Immature natural killer cell (primary cell): ENCODE measurements at regions not wholly inside any gene's neighbourhood (a gene's known extent, or its start where the extent isn't known, plus 50 kb on each side); places are given as distances from the start of the nearest gene placed in this dataset.
"Not testable (repeated sequence)": the region's sequence is repeated elsewhere in the genome, so short reads cannot be mapped to it uniquely, and the experiment has no call there.

ENCODE experiments used
- DNase-seq, 3 donors: peaks; one replicate each; pipeline ENCODE4 v3.0.0; 2022; ENCODE audit warnings: mixed read lengths in 1 of 3
- H3K27ac Mint-ChIP-seq, 6 donors: one replicate each; pipeline ENCODE4 v1.8.0; 2020; ENCODE audit warnings: mixed read lengths in 6 of 6, mild to moderate bottlenecking in 5 of 6, inconsistent platforms in 4 of 6, moderate library complexity in 3 of 6
- H3K27me3 Mint-ChIP-seq, 3 donors: one replicate each; pipeline ENCODE4 v1.8.0; 2020 to 2021; ENCODE audit warnings: low read depth in 3 of 3, mild to moderate bottlenecking in 3 of 3, mixed read lengths in 3 of 3, moderate library complexity in 3 of 3, inconsistent platforms in 1 of 3
- H3K36me3 Mint-ChIP-seq, 3 donors: one replicate each; pipeline ENCODE4 v1.8.0; 2020; ENCODE audit warnings: mixed read lengths in 3 of 3, inconsistent platforms in 2 of 3, mild to moderate bottlenecking in 2 of 3
- H3K4me1 Mint-ChIP-seq, 2 donors: one replicate each; pipeline ENCODE4 v1.8.0; 2020; ENCODE audit warnings: inconsistent platforms in 2 of 2, mild to moderate bottlenecking in 2 of 2, mixed read lengths in 2 of 2, moderate library complexity in 1 of 2
- H3K4me3 Mint-ChIP-seq, 5 donors: one replicate each; pipeline ENCODE4 v1.8.0; 2020; ENCODE audit warnings: mild to moderate bottlenecking in 5 of 5, mixed read lengths in 5 of 5, inconsistent platforms in 3 of 5, moderate library complexity in 3 of 5
- H3K9me3 Mint-ChIP-seq, 6 donors: one replicate each; pipeline ENCODE4 v1.8.0; 2020; ENCODE audit warnings: mild to moderate bottlenecking in 6 of 6, mixed read lengths in 6 of 6, inconsistent platforms in 4 of 6, moderate library complexity in 3 of 6

GRCh38 chr3:110344897-110345767, 726.5 kb upstream of the NECTIN3 start:
- H3K9me3 Mint-ChIP-seq, result peaks cover 0 to 3% (median 0%) of the 10 kb centered on the region in 6 donors
- no peaks in the 10 kb centered on the region for H3K36me3 Mint-ChIP-seq
- no peaks in the 10 kb centered on the region for H3K4me1 Mint-ChIP-seq
- H3K27ac Mint-ChIP-seq, result no peak overlapping the region
- DNase-seq, result no peak
- H3K27me3 Mint-ChIP-seq, result peaks cover 0 to 1% (median 0%) of the 10 kb centered on the region in 3 donors
- H3K4me3 Mint-ChIP-seq, result no peak overlapping the region

- H3K27ac Mint-ChIP-seq, result no peak overlapping the region
- DNase-seq, result no peak
- no peaks in the 10 kb centered on the region for H3K4me1 Mint-ChIP-seq
- peaks cover 0 to 4% (median 0%) of the 10 kb centered on the region in 6 donors for H3K9me3 Mint-ChIP-seq
- no peaks in the 10 kb centered on the region for H3K36me3 Mint-ChIP-seq
- H3K4me3 Mint-ChIP-seq, result no peak overlapping the region
- H3K27me3 Mint-ChIP-seq, result peaks cover 0 to 2% (median 0%) of the 10 kb centered on the region in 3 donors
These were observed 722.3 kb upstream of the NECTIN3 start for GRCh38 chr3:110349295-110349694.

GRCh38 chr3:110352841-110353604, 718.6 kb upstream of the NECTIN3 start:
- Mint-ChIP-seq H3K27ac (no peak overlapping the region), H3K4me3 (no peak overlapping the region)

GRCh38 chr3:110362751-110363150, 708.9 kb upstream of the NECTIN3 start:
- Mint-ChIP-seq H3K36me3 (no peaks in the 10 kb centered on the region), H3K27ac (no peak overlapping the region), H3K27me3 (peaks cover 0 to 2% (median 1%) of the 10 kb centered on the region in 3 donors), H3K4me3 (no peak overlapping the region), H3K4me1 (peaks cover 0 to 5% of the 10 kb centered on the region in 2 donors), H3K9me3 (peaks cover 0 to 6% (median under 1%) of the 10 kb centered on the region in 6 donors)
- no peak for DNase-seq

More at GRCh38 chr3:110352841-110353604, 718.6 kb upstream of the NECTIN3 start:
- no peaks in the 10 kb centered on the region for H3K36me3 Mint-ChIP-seq
- no peaks in the 10 kb centered on the region for H3K4me1 Mint-ChIP-seq
- DNase-seq, result no peak
- H3K9me3 Mint-ChIP-seq, result peaks cover 0 to 9% (median 2%) of the 10 kb centered on the region in 6 donors
- H3K27me3 Mint-ChIP-seq, result peaks cover 0 to 5% (median 0%) of the 10 kb centered on the region in 3 donors

GRCh38 chr3:110367289-110367688, 704.3 kb upstream of the NECTIN3 start:
- not testable (repeated sequence) for H3K9me3 Mint-ChIP-seq, H3K27me3 Mint-ChIP-seq, H3K27ac Mint-ChIP-seq, H3K36me3 Mint-ChIP-seq, DNase-seq, H3K4me1 Mint-ChIP-seq
- peak overlapping the region in 3 of 5 donors; percentile 11 to 38 (median 15) for H3K4me3 Mint-ChIP-seq

- no peaks in the 10 kb centered on the region for H3K27me3 Mint-ChIP-seq
These were observed 695.7 kb upstream of the NECTIN3 start for GRCh38 chr3:110375751-110376518.

GRCh38 chr3:110378481-110378880, 693.1 kb upstream of the NECTIN3 start:
- Mint-ChIP-seq H3K27ac (no peak overlapping the region), H3K9me3 (peaks cover 0 to 1% (median 0%) of the 10 kb centered on the region in 6 donors), H3K4me1 (no peaks in the 10 kb centered on the region), H3K4me3 (no peak overlapping the region), H3K27me3 (no peaks in the 10 kb centered on the region), H3K36me3 (no peaks in the 10 kb centered on the region)
- DNase-seq, result no peak

More at GRCh38 chr3:110375751-110376518, 695.7 kb upstream of the NECTIN3 start:
- Mint-ChIP-seq H3K27ac (no peak overlapping the region), H3K4me3 (no peak overlapping the region), H3K36me3 (no peaks in the 10 kb centered on the region), H3K9me3 (peaks cover 0 to 5% (median 0%) of the 10 kb centered on the region in 6 donors), H3K4me1 (no peaks in the 10 kb centered on the region)
- no peak for DNase-seq

GRCh38 chr3:110381992-110382391, 689.6 kb upstream of the NECTIN3 start:
- H3K27me3 Mint-ChIP-seq, result no peaks in the 10 kb centered on the region
- H3K4me3 Mint-ChIP-seq, result no peak overlapping the region
- no peak overlapping the region for H3K27ac Mint-ChIP-seq
- H3K9me3 Mint-ChIP-seq, result peaks cover 0 to 2% (median 0%) of the 10 kb centered on the region in 6 donors
- H3K36me3 Mint-ChIP-seq, result no peaks in the 10 kb centered on the region
- no peak for DNase-seq
- H3K4me1 Mint-ChIP-seq, result no peaks in the 10 kb centered on the region

GRCh38 chr3:110383356-110383755, 688.3 kb upstream of the NECTIN3 start:
- DNase-seq, result no peak
- Mint-ChIP-seq H3K4me1 (no peaks in the 10 kb centered on the region), H3K27me3 (no peaks in the 10 kb centered on the region), H3K27ac (no peak overlapping the region), H3K36me3 (no peaks in the 10 kb centered on the region), H3K4me3 (no peak overlapping the region), H3K9me3 (peaks cover 0 to 2% (median 0%) of the 10 kb centered on the region in 6 donors)

GRCh38 chr3:110384601-110385000, 687.0 kb upstream of the NECTIN3 start:
- Mint-ChIP-seq H3K4me1 (no peaks in the 10 kb centered on the region), H3K27ac (no peak overlapping the region), H3K36me3 (no peaks in the 10 kb centered on the region), H3K9me3 (peaks cover 0 to 2% (median 0%) of the 10 kb centered on the region in 6 donors), H3K27me3 (no peaks in the 10 kb centered on the region), H3K4me3 (no peak overlapping the region)
- DNase-seq, result no peak

GRCh38 chr3:110389005-110389404, 682.6 kb upstream of the NECTIN3 start:
- H3K27me3 Mint-ChIP-seq, result peaks cover 0 to 2% (median 0%) of the 10 kb centered on the region in 3 donors
- no peak overlapping the region for H3K27ac Mint-ChIP-seq
- H3K9me3 Mint-ChIP-seq, result peaks cover 0 to 6% (median 0%) of the 10 kb centered on the region in 6 donors
- H3K36me3 Mint-ChIP-seq, result no peaks in the 10 kb centered on the region
- H3K4me1 Mint-ChIP-seq, result no peaks in the 10 kb centered on the region
- H3K4me3 Mint-ChIP-seq, result no peak overlapping the region
- DNase-seq, result no peak

GRCh38 chr3:110390372-110390771, 681.2 kb upstream of the NECTIN3 start:
- DNase-seq, result no peak
- Mint-ChIP-seq H3K27ac (no peak overlapping the region), H3K4me3 (no peak overlapping the region), H3K36me3 (no peaks in the 10 kb centered on the region), H3K9me3 (peaks cover 0 to 4% (median 0%) of the 10 kb centered on the region in 6 donors), H3K4me1 (no peaks in the 10 kb centered on the region), H3K27me3 (peaks cover 0 to 2% (median 0%) of the 10 kb centered on the region in 3 donors)

- H3K36me3 Mint-ChIP-seq, result no peaks in the 10 kb centered on the region
- H3K9me3 Mint-ChIP-seq, result peaks cover 0 to 4% (median 0%) of the 10 kb centered on the region in 6 donors
- no peak overlapping the region for H3K27ac Mint-ChIP-seq
- H3K4me1 Mint-ChIP-seq, result no peaks in the 10 kb centered on the region
- DNase-seq, result no peak
- H3K4me3 Mint-ChIP-seq, result no peak overlapping the region
- H3K27me3 Mint-ChIP-seq, result peaks cover 0 to 2% (median 0%) of the 10 kb centered on the region in 3 donors
These were observed 680.6 kb upstream of the NECTIN3 start for GRCh38 chr3:110391042-110391441.
